Activated CD8-positive, alpha-beta memory T cell treated with anti-CD3 and anti-CD28 coated beads, Interleukin-2, amount 50 U/mL, for 48 hours (primary cell): ENCODE measurements at regions not wholly inside any gene's neighbourhood (a gene's known extent, or its start where the extent isn't known, plus 50 kb on each side); places are given as distances from the start of the nearest gene placed in this dataset.

Experiments used
- DNase-seq: peaks from one replicate; pipeline ENCODE4 v3.0.0-alpha.2; 2020

DNA sequence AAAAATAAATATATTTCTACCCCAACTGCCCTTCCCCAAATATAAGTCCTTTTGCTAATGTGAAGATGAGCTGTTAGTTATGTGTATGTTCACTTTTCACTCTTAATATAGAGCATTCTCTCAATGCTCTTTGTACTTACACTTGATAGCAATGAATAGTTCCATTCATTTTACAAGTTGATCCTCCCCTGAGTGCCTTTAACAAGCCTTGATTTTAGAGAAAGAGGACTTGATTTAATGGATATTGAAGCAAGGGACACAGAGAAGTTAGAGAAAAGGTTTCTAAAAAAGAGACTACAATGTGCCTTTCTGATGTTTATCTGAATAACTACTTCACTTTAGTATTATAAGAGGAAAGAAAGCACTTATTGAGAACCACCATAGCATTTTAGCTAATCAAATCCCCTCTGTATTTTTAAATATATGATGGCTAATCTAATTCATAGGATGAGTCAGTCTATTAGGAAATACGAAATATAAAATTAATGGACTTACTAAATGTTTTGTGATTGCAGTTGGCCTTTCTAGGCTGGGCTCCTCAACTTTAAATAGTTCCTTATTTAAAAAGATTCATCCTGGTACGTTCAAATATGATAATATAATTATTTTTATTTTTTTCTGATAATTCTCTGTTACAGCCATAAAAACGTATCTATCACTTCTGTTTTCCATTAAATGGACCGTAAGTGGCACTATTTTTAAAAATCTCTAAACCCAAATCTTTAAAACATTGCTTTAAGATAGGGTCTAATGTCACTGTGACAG is 1097.8 kb upstream of the SLC10A2 start:
- DNase-seq, result no peak

GRCh38 chr13:104160536-104160935 is 1094.3 kb upstream of the SLC10A2 start:
- DNase-seq, result no peak

DNA sequence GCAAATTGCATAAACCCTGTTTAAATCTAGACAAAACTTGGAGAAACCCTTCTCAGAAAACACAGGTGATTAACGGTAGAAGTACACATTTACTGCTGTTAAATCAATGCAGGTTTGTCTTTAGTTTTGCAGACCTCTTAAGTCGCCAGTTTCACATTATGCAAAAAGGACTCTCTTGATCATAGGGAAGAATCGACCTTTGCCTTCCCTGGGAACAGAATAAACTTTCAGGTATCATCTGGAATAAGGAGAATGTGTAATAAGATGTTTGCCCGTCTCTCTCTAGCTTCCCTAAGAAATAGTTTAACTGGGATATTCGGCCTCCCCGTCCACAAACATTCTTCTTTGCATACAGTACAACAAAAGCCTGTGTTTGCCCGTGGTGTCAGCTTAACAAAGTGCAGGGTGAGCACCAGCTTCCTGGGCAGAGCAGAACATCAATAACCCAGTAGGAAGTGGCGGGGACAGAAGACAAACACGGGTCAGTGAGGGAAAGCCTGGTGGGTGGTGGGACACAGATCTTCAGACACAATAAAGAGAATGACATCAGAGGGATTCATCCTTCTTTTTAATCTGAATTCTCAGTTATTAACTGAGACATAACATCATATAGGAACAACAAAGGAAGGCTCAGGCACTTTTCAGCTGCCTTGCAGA is 1077.7 kb upstream of the SLC10A2 start:
- DNase-seq, result no peak

- no peak for DNase-seq
These were observed 1074.3 kb upstream of the SLC10A2 start for GRCh38 chr13:104140552-104140951.

- DNase-seq, result no peak
These were observed 1071.2 kb upstream of the SLC10A2 start for GRCh38 chr13:104137416-104137815.

DNA sequence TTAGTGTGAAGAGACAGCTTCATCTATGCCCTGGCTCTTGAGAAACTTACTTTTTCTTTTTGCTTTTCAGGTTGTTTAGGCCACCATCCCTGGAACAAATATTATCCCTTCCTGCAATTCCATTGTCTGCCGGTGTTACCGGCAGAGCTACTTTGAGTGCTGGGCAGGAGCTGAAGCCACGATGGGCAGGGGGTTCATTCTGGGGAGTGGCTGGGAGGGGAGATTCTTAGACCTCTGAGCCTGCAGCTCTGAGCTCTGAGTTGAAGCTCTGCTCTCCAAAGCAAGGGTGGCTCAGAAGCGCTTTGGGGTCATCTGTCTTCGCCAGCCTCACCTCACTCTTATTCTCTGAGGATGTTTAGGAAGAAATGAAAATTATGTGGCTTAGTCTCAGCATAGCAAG is 1066.6 kb upstream of the SLC10A2 start:
- DNase-seq, result no peak

DNA sequence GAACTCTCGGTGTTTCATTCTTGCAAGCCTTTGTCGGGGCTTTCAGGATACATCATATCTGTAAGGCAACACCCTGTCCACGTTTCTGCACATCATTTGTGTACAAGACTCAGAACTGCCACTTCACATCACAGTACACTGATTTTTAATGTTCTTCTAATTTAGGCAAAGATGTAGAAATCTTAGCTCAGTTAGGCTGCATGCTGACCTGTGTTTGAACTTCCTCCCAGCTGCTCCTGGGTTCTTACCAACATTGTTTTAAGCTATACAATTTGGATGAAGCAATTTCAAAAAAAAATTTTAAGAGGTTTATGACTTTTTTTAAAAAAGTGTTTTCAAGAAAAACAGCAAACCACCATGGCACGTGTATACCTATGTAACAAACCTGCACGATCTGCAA is 1047.9 kb upstream of the SLC10A2 start:
- no peak for DNase-seq

DNA sequence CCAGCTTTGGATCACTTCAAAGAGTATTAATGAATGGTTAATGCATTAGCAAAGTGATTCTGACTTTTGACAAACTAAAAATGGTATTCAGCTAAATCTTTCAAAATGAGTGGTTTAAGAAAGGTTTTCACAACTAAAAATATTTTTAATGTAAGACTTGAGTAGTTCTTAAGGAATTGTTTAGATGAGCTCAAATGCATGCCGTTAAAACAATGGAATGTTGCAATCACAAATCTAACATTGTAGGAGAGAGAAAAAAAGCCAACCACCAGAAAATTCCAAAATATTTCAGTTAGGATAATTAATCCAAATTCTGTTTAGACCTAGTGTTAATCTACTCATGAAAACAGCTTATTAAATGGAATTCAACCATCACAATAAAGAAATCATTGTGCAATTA is 1044.8 kb upstream of the SLC10A2 start:
- DNase-seq, result no peak

GRCh38 chr13:104106705-104107393 is 1040.6 kb upstream of the SLC10A2 start:
- no peak for DNase-seq

DNA sequence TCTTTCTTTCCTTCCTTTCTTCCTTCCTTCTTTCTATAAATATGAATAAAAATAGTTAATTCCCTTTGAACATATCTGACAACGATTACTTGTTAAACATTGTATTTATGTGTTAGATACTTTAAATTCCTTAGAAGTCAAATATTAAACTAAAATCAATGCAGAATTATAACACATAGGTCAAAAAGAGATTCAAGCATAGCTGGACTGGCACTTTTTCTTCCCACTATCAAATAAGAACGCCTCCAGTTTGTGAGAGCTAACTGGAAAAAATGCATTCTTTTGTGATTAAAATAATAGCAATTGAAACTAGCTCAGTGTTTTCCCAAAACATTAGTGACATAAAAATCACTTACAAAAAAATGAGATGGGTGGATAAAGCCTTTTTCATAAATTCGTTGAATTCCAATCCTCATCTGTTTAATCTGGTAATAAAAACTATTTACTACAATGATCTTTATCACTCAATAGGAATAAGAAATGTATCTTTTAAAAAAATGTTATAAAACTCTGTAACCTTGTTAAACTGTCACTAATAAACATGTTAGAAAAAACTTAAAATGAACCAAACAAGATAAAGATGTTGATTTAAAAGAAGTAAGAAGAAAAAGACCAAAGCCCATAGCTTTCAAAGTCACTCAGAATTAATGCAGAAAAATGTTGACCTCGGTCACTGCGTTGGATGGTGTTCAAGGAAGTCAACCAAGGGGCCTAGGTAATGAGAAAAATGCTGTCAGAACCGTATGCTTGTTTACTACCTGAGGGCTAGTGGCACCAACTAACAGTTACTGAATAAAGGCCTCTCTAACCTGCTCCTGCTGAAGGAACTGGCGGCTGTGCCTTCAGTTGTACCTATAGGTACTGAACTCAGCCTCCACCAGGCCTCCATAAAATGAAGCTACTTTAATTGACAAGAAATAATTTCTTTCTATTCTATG is 1039.5 kb upstream of the SLC10A2 start:
- DNase-seq, result no peak

GRCh38 chr13:104099750-104100149 is 1033.5 kb upstream of the SLC10A2 start:
- DNase-seq, result no peak

DNA sequence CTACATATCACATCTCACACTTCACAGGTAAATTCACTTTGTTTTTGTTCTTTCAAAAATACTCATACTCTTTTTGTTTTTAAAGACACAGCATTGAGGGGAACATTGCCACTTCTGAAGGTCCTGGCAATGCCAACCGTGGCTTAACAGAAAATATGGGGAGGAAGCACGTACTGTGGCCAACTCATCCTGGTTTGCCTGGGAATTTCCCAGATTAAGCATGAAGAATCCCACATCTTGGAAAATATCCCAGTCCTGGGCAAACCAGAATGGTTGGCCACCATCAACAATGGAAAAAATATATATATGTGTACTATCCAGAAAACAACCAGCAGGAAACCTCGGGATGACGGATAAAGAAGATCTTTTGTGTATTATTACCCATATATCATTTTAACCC is 1032.2 kb upstream of the SLC10A2 start:
- DNase-seq, result no peak

DNA sequence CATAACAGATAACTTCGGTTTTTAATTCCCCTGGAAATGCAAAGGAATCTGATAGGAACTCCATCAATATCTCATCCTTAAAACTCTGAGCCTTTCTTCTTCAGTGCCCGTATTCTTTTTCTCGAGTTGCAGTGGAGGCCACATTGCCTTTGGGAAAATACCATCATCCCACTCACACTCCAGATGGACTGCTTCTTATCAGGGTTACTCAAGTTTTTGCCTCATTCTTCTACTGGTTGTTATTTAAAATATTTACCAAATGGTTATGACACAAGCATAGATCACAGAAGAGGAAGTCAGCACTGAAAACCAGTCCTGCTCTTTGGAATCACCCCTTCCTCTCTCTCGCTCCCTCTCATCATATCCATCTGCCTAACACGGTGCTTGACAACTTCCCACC is 1020.5 kb upstream of the SLC10A2 start:
- no peak for DNase-seq

DNA sequence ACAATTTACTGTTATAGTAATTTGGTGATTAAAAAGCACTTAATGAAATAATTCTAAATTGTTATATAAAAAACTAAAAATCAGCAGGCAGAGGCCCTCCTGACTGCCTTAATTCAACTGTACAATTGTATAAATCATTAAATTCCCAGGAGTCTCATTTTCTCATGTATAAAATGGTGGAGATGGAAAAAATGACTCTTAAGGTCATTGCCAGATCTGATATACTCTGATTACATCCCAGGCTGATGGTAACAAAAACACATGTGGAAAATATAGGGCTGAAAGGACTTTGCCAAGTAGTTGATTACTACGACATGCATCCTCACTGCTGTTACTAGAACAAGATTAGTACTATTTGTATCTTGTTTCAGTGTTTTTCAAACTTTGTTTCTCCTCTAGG is 1020.0 kb upstream of the SLC10A2 start:
- no peak for DNase-seq

DNA sequence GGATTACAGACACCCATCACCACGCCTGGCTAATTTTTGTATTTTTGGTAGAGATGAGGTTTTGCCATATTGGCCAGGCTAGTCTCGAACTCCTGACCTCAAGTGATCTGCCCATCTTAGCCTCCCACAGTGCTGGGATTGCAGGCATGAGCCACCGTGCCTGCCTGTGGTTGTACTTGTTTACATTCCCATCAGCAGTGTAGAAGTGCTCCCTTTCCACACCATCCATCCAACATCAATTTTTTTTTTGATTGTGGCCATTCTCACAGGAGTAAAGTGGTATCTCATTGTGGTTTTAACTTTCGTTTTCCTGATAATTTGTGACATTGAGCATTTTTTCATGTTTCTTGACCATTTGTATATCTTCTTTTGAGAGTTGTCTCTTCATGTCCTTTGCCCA is 1019.4 kb upstream of the SLC10A2 start:
- DNase-seq, result no peak

- DNase-seq, result no peak
These were observed 1008.1 kb upstream of the SLC10A2 start for GRCh38 chr13:104074326-104074725.

- no peak for DNase-seq
These were observed 1005.6 kb upstream of the SLC10A2 start for GRCh38 chr13:104071806-104072205.

- no peak for DNase-seq
These were observed 999.1 kb upstream of the SLC10A2 start for GRCh38 chr13:104065328-104065727.

DNA sequence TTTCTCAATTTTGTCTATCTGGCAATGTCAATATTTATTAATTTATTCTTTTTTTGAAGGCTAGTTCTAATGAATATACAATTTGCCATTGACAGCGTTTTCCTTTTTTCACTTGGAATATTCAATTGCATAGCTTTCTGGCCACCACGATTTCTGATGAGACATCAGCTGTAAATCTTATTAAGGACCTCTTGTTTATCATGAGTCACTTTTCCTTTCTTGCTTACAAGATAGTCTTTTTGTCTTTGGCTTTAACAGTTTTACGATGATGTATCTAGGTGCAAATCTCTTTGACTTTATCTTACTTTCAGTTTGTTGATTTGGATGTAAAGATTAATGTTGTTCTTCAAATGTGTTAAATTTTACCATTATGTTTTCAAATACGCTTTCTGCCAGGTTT is 991.6 kb upstream of the SLC10A2 start:
- DNase-seq, result no peak

GRCh38 chr13:104045907-104046306 is 979.7 kb upstream of the SLC10A2 start:
- no peak for DNase-seq

- no peak for DNase-seq
These were observed 977.0 kb upstream of the SLC10A2 start for GRCh38 chr13:104043184-104043583.

DNA sequence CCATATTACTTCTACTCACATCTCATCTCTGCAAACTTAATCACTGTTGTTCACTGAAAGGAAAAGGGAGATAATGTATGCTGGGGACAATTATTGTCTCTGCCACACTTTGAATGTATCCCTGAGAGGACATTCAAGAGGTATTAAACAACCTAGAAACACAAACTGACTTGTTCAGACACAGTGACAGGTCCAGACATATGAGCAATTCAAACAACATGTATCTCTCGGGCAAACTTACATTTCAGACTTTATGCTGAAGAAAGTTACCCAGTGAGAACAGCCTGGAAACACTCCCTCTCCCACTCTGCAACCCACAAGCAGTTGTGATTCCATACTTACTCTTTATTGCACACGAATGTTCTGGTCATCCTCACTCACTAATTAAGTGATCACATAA is 968.7 kb upstream of the SLC10A2 start:
- DNase-seq, result no peak

GRCh38 chr13:104025303-104025702 is 959.1 kb upstream of the SLC10A2 start:
- no peak for DNase-seq
